Spleen (tissue), 11 donors: ENCODE measurements at regions not wholly inside any gene's neighbourhood (a gene's known extent, or its start where the extent isn't known, plus 50 kb on each side); places are given as distances from the start of the nearest gene placed in this dataset.

Experiments used
- DNase-seq: peaks from one replicate; pipeline ENCODE4 v3.0.0-alpha.2; 2020
- H3K27ac ChIP-seq, 8 donors: fragments of 200-600 bp; sonication (generic) in 7 of 8; 1 replicate in 4 of 8; 2 replicates in 4 of 8; pipeline versions ENCODE4 v1.5.0 to v1.8.0; 2016 to 2021; ENCODE audit warnings: inconsistent platforms in 4 of 8, mild to moderate bottlenecking in 4 of 8, moderate library complexity in 1 of 8
- H3K27me3 ChIP-seq, 7 donors: fragments of 200-600 bp; sonication (generic) in 6 of 7; replicated peaks in 1 of 7; 1 replicate in 4 of 7; 2 replicates in 3 of 7; pipeline versions ENCODE4 v1.5.0 to v1.8.0; 2016 to 2021; ENCODE audit warnings: inconsistent platforms in 3 of 7, mild to moderate bottlenecking in 1 of 7
- H3K36me3 ChIP-seq, 6 donors: fragments of 200-600 bp; sonication (generic) in 5 of 6; 1 replicate in 4 of 6; 2 replicates in 2 of 6; pipeline versions ENCODE4 v1.5.0 to v1.8.0; 2016 to 2021; ENCODE audit warnings: inconsistent platforms in 2 of 6
- H3K4me1 ChIP-seq, 6 donors: fragments of 200-600 bp; sonication (generic) in 5 of 6; 1 replicate in 3 of 6; 2 replicates in 3 of 6; pipeline versions ENCODE4 v1.5.0 to v1.8.0; 2016 to 2021; ENCODE audit warnings: inconsistent platforms in 3 of 6
- H3K4me3 ChIP-seq, 8 donors: fragments of 200-600 bp; sonication (generic) in 7 of 8; 1 replicate in 4 of 8; 2 replicates in 4 of 8; pipeline versions ENCODE4 v1.5.0 to v1.8.0; 2016 to 2021; ENCODE audit warnings: inconsistent platforms in 4 of 8, mild to moderate bottlenecking in 4 of 8, moderate library complexity in 2 of 8
- H3K9me3 ChIP-seq, 8 donors: fragments of 200-600 bp; sonication (generic) in 7 of 8; 1 replicate in 4 of 8; 2 replicates in 4 of 8; pipeline versions ENCODE4 v1.5.0 to v1.8.0; 2016 to 2021; ENCODE audit warnings: inconsistent platforms in 4 of 8
- CTCF ChIP-seq, 11 experiments: fragments of 200-600 bp in 7 of 11; fragments of 450-650 bp in 4 of 11; sonication (generic) in 4 of 11; IDR thresholded peaks in 8 of 11; conservative IDR thresholded peaks in 3 of 11; 1 replicate in 7 of 11; 2 replicates in 4 of 11; pipeline versions ENCODE4 v1.4.0 to v1.8.0; 2016 to 2021; ENCODE audit warnings: antibody characterized with exemption in 11 of 11, inconsistent platforms in 4 of 11, mild to moderate bottlenecking in 1 of 11
- POLR2A ChIP-seq, 3 donors: fragments of 450-650 bp; IDR thresholded peaks; one replicate each; pipeline ENCODE4 v1.5.1; 2017; ENCODE audit warnings: antibody characterized with exemption in 3 of 3, mild to moderate bottlenecking in 1 of 3
- POLR2AphosphoS5 ChIP-seq, 3 donors: sonication (generic); formaldehyde crosslinking; IDR thresholded peaks; one replicate each; pipeline ENCODE4 v1.5.1; 2017; ENCODE audit warnings: antibody characterized with exemption in 3 of 3
- WGBS, 5 donors: extraction: QIAGEN DNeasy Blood & Tissue Kit in 3 of 5; methylation state at CpG; one replicate each; pipeline versions ENCODE4 v1.1.5 to v1.1.7; 2013 to 2018; 5-methylcytosine and 5-hydroxymethylcytosine counted together
- intact Hi-C: fragments of 100-400 bp; cut with DNase I; formaldehyde crosslinking; loops from one replicate; pipeline ENCODE4 v1.15.0; 2023; ENCODE audit warnings: low total_unique reads
- donor health status: healthy with polysubstance abuse.
- donor health status: DM: no; HTN: no; CAD: no; lungs with moderate emphysema.
- donor health status: DM: no; HTN: no; CAD: no.
- donor health status: Bipolar disorder and iron deficiency.
- donor health status: healthy.
- donor health status: DM: no; HTN: no; CAD: no.
- donor health status: DM: yes; HTN: yes; CAD: no.

DNA sequence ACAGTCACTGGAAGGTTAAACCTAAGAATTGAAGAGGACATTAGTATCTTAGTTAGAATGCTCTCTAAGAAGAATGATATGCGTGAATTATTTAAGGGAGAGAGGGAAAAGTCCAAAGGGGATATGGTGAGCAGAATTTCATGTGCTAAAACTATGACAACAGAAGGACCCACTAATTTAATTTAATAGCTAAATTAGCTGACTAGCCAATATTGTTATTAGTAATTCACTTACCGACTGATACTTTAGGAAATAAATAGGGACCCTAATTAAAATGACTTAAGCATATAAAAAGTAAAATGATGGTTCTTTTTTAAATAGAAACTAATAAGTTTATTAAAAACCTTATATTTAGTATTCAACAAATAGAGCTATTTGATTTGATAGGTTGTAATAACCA is 179.6 kb downstream of the RASSF9 start:
- H3K36me3 ChIP-seq: no peaks in the 10 kb centered on the region
- whole genome bisulfite sequencing, 5 donors: 93 to 97% (median 96%) methylated on average over 2 of the region's 2 CpGs
- H3K9me3 ChIP-seq: peaks cover 0 to 59% (median 28%) of the 10 kb centered on the region in 8 donors
- H3K4me3 ChIP-seq: no peak overlapping the region
- H3K27me3 ChIP-seq: no peaks in the 10 kb centered on the region
- no peak for DNase-seq
- TF ChIP-seq CTCF (IDR thresholded peaks at IDR 0.05 in 8 of 11, conservative IDR thresholded peaks at IDR 0.05 in 3 of 11): no peak
- no peak for TF ChIP-seq POLR2AphosphoS5 (IDR thresholded peaks at IDR 0.05)
- TF ChIP-seq POLR2A (IDR thresholded peaks at IDR 0.05): no peak
- intact Hi-C loops: no loop called here
- H3K4me1 ChIP-seq: no peaks in the 10 kb centered on the region
- no peak overlapping the region for H3K27ac ChIP-seq

DNA sequence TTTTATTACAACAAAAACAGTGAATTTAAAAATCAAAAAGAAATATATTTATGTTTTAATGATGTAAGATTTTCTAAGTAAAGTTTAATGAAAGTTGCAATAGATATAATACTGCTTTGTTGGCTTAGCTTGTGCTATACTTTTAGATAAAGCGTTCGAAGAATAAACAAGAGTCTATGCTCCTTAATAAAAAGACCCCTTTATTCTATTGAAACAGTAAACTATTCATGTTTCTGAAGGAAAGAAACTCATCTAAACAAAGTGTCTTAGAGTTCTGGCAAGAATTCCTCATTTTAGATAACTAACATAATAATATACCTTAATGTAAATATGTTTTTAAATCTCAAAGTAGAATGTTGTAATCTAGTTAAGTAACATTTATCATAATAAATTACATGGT is 179.0 kb downstream of the RASSF9 start:
- peaks cover 0 to 52% (median 23%) of the 10 kb centered on the region in 8 donors for H3K9me3 ChIP-seq
- intact Hi-C loops: no loop called here
- no peak for TF ChIP-seq POLR2AphosphoS5 (IDR thresholded peaks at IDR 0.05)

GRCh38 chr12:85657836-85658630 is 178.2 kb downstream of the RASSF9 start:
- Histone ChIP-seq H3K27me3 (no peaks in the 10 kb centered on the region), H3K9me3 (peaks cover 0 to 44% (median 19%) of the 10 kb centered on the region in 8 donors), H3K27ac (no peak overlapping the region), H3K36me3 (no peaks in the 10 kb centered on the region), H3K4me1 (no peaks in the 10 kb centered on the region), H3K4me3 (no peak overlapping the region)
- no peak for TF ChIP-seq CTCF (IDR thresholded peaks at IDR 0.05 in 8 of 11, conservative IDR thresholded peaks at IDR 0.05 in 3 of 11)
- no peak for TF ChIP-seq POLR2A (IDR thresholded peaks at IDR 0.05)
- TF ChIP-seq POLR2AphosphoS5 (IDR thresholded peaks at IDR 0.05): no peak
- intact Hi-C loops: no loop called here
- 85 to 95% (median 87%) methylated on average over 2 of the region's 2 CpGs for whole genome bisulfite sequencing, 5 donors
- DNase-seq: no peak

More for the DNA sequence above, 179.0 kb downstream of the RASSF9 start:
- H3K4me1 ChIP-seq: no peaks in the 10 kb centered on the region
- DNase-seq: no peak
- no peaks in the 10 kb centered on the region for H3K27me3 ChIP-seq
- H3K27ac ChIP-seq: no peak overlapping the region
- 92 to 98% (median 93%) methylated on average over 2 of the region's 2 CpGs for WGBS, 5 donors
- no peak overlapping the region for H3K4me3 ChIP-seq
- no peaks in the 10 kb centered on the region for H3K36me3 ChIP-seq

- WGBS, 5 donors: 65 to 88% (median 72%) methylated on average over 7 of the region's 7 CpGs
- H3K9me3 ChIP-seq: peaks cover 0 to 34% (median 19%) of the 10 kb centered on the region in 8 donors
- no peak overlapping the region for H3K4me3 ChIP-seq
- intact Hi-C loops: no loop called here
- no peaks in the 10 kb centered on the region for H3K36me3 ChIP-seq
- DNase-seq: no peak
- TF ChIP-seq CTCF (IDR thresholded peaks at IDR 0.05 in 8 of 11, conservative IDR thresholded peaks at IDR 0.05 in 3 of 11): no peak
- TF ChIP-seq POLR2AphosphoS5 (IDR thresholded peaks at IDR 0.05): no peak
- no peak for TF ChIP-seq POLR2A (IDR thresholded peaks at IDR 0.05)
- no peaks in the 10 kb centered on the region for H3K4me1 ChIP-seq
- no peaks in the 10 kb centered on the region for H3K27me3 ChIP-seq
- H3K27ac ChIP-seq: no peak overlapping the region
Observed at GRCh38 chr12:85659754-85660530, 176.3 kb downstream of the RASSF9 start.
